ENCODE measurements at regions not wholly inside any gene's neighbourhood (a gene's known extent, or its start where the extent isn't known, plus 50 kb on each side); places are given as distances from the start of the nearest gene placed in this dataset.
"Not testable (repeated sequence)": the region's sequence is repeated elsewhere in the genome, so short reads cannot be mapped to it uniquely, and the experiment has no call there.

DNA sequence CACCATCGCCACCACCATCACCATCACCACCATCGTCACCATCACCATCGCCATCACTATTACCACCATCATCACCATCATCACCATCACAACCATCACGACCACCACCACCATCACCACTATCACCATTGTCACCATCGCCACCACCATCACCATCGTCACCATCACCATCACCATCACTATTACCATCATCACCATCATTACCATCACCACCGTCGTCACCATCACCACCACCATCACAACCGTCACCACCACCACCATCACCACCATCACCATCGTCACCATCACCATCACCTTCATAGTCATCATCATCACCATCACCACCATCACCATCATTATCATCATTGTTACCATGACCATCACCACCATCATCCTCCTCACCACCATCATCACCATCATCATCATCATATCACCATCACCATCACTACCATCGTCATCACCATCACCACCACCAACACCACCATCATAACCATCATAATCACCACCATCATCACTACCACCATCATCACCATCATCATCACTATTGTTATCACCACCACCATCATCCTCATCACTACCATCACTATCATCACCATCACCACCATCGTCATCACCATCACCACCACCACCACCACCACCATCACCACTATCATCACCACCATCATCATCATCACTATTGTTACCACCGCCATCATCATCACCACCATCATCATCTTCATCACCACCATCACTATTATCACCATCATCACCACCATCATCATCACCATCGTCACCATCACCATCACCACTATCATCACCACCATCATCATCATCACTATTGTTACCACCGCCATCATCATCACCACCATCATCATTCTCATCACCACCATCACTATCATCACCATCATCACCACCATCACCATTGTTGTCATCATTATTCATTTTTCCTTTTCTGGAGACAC is 51.5 kb upstream of the ZNF469 start:
- H3K9me3 Mint-ChIP-seq (ENCODE audit: low read depth), result peaks cover 5% of the 10 kb centered on the region
- no peaks in the 10 kb centered on the region for H3K27me3 Mint-ChIP-seq
- peaks cover 5% of the 10 kb centered on the region for H3K4me1 Mint-ChIP-seq
- H3K27ac Mint-ChIP-seq, result no peak overlapping the region
- CTCF ChIA-PET, result no interaction called here
- no peaks in the 10 kb centered on the region for H3K36me3 Mint-ChIP-seq
- H3K4me3 Mint-ChIP-seq, result no peak overlapping the region
- DNase-seq (no peak), ATAC-seq (no peak)

DNA sequence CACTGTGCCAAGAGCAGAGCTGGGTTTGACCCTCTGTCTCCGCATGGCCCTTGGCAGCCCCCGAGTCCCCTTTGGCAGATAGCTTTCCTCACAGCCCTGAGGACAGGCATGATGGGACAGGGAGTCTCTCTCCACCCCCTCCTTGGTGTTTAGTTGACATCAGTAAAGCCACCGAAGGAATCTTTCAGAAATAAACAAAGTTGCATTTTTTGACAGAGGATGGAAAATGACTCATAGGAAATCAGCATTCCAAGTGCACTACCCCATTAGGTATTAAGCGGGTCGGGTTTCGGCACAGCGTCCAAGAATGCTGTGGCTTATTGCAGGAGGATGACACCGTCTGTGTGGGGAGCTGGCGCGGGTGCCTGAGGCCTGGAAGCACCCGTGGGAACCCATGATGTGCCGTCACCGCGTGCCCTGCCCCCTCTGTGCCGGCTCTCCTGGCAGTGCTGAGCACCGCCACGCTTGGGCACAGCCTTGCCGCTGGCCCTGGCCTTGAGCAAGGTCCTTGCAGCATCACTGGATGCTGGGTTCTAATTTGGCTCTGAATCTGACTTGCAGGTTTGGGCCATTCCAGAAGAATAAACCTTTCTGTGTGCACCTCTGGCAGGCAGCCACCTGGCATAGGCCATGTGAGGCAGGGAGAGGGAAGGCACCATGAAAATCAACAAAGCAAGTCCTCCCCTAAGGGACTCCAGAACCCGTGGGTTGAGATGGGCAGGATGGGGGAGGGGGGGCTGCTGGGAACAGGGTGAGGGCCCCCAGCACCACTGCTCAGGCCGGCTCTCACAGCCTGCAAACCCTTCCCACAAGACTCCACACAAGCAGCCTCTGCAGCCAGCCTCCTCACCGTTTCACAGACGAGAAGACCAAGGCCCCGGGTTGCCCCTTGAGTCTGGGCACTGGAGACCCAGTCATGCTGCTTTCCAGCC is 50.5 kb upstream of the ZNF469 start:
- CTCF ChIA-PET, result no interaction called here
- H3K4me1 Mint-ChIP-seq, result peaks cover 5% of the 10 kb centered on the region
- ATAC-seq (no peak), DNase-seq (no peak)
- H3K27me3 Mint-ChIP-seq, result no peaks in the 10 kb centered on the region
- peaks cover 9% of the 10 kb centered on the region for H3K9me3 Mint-ChIP-seq (ENCODE audit: low read depth)
- H3K4me3 Mint-ChIP-seq, result no peak overlapping the region
- no peak overlapping the region for H3K27ac Mint-ChIP-seq
- H3K36me3 Mint-ChIP-seq, result no peaks in the 10 kb centered on the region

DNA sequence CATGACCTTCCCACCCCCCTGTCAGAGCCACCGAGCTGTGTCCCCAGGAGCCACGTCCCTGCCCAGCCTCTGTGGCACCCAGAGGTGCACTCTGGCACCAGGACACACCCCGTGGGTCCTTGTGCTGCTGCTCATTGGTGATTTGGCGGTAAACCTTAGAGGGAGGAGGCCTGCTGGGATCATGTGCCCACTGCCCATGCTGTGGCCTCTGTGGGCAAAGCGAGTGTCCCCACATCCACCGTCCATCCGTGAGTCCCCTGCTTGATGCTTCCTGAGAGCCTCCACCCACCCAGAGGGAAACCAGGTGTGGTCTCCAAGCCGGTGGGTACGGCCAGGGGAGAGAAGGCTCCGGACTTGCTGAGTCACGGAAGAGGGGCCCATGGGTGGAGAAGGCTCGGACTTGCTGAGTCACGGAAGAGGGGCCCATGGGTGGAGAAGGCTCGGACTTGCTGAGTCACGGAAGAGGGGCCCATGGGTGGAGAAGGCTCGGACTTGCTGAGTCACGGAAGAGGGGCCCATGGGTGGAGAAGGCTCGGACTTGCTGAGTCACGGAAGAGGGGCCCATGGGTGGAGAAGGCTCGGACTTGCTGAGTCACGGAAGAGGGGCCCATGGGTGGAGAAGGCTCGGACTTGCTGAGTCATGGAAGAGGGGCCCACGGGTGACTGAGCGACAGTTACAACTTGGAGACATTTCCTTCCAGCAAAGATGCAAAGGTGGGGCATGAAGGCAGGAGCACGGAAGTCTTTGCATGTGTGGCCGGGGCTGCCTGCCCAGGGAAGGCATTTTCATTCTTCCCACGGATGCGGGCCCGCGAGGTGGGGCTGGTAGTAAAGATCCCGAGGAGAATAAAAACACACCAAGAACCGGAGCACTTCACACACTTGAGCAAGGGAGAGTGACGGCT is 49.6 kb upstream of the ZNF469 start:
- CTCF ChIA-PET; ATAC-seq; H3K4me3 Mint-ChIP-seq; H3K27me3 Mint-ChIP-seq; H3K27ac Mint-ChIP-seq; H3K4me1 Mint-ChIP-seq; DNase-seq; H3K9me3 Mint-ChIP-seq (ENCODE audit: low read depth); H3K36me3 Mint-ChIP-seq: not testable (repeated sequence)

Measured in activated CD8-positive, alpha-beta memory T cell treated with anti-CD3 and anti-CD28 coated beads, Interleukin-2, amount 10 ng/mL, durations not matched to agents 7 days and 5 days (primary cell).